Thyroid gland (tissue), 4 donors: ENCODE measurements at regions not wholly inside any gene's neighbourhood (a gene's known extent, or its start where the extent isn't known, plus 50 kb on each side); places are given as distances from the start of the nearest gene placed in this dataset.

Source experiments
- CTCF ChIP-seq, 6 experiments: fragments of 200-600 bp in 3 of 6; fragments of 450-650 bp in 3 of 6; sonication (generic) in 3 of 6; IDR thresholded peaks; one replicate each; pipeline ENCODE4 v1.5.1; 2016 to 2019; ENCODE audit warnings: antibody characterized with exemption in 6 of 6, mild to moderate bottlenecking in 2 of 6, inconsistent platforms in 1 of 6, moderate library complexity in 1 of 6
- POLR2A ChIP-seq, 2 donors: fragments of 450-650 bp; IDR thresholded peaks; one replicate each; pipeline ENCODE4 v1.6.1; 2017; ENCODE audit warnings: antibody characterized with exemption in 2 of 2, mild to moderate bottlenecking in 2 of 2, moderate library complexity in 1 of 2

GRCh38 chr13:50369646-50370045, 354.4 kb downstream of the KCNRG start:
- TF ChIP-seq CTCF (IDR thresholded peaks at IDR 0.05) (no peak), POLR2A (IDR thresholded peaks at IDR 0.05) (no peak)
